GM19438 (cell line): ENCODE measurements at regions not wholly inside any gene's neighbourhood (a gene's known extent, or its start where the extent isn't known, plus 50 kb on each side); places are given as distances from the start of the nearest gene placed in this dataset.

Experiments used
- ATAC-seq: cut with Tn5 transposase; IDR thresholded peaks from one replicate; pipeline ENCODE4 v1.9.1; 2021; ENCODE audit warnings: low read depth; ENCODE audit not compliant: unreplicated experiment

- ATAC-seq, result no peak
Observed at GRCh38 chr10:44183667-44184632, 200.9 kb downstream of the CXCL12 start.

- no peak for ATAC-seq
Observed at GRCh38 chr10:44182909-44183308, 202.0 kb downstream of the CXCL12 start.

GRCh38 chr10:44180321-44181168, 204.4 kb downstream of the CXCL12 start:
- no peak for ATAC-seq

GRCh38 chr10:44178856-44179255, 206.0 kb downstream of the CXCL12 start:
- ATAC-seq, result no peak

GRCh38 chr10:44178281-44178680, 206.6 kb downstream of the CXCL12 start:
- ATAC-seq, result no peak

- ATAC-seq, result no peak
Observed at GRCh38 chr10:44177610-44178009, 207.3 kb downstream of the CXCL12 start.

GRCh38 chr10:44176311-44176710, 208.6 kb downstream of the CXCL12 start:
- no peak for ATAC-seq

GRCh38 chr10:44173608-44173894, 211.3 kb downstream of the CXCL12 start:
- no peak for ATAC-seq

- no peak for ATAC-seq
Observed at GRCh38 chr10:44172883-44173607, 211.9 kb downstream of the CXCL12 start.

- no peak for ATAC-seq
Observed at GRCh38 chr10:44171765-44172164, 213.1 kb downstream of the CXCL12 start.

- no peak for ATAC-seq
Observed at GRCh38 chr10:44168478-44168877, 216.4 kb downstream of the CXCL12 start.

- no peak for ATAC-seq
Observed at GRCh38 chr10:44167752-44168151, 217.1 kb downstream of the CXCL12 start.

GRCh38 chr10:44166441-44166840, 218.5 kb downstream of the CXCL12 start:
- no peak for ATAC-seq

- ATAC-seq, result no peak
Observed at GRCh38 chr10:44164251-44164956, 220.5 kb downstream of the CXCL12 start.

GRCh38 chr10:44161184-44161583, 223.7 kb downstream of the CXCL12 start:
- ATAC-seq, result no peak

- no peak for ATAC-seq
Observed at GRCh38 chr10:44157574-44157973, 227.3 kb downstream of the CXCL12 start.

- ATAC-seq, result no peak
Observed at GRCh38 chr10:44154956-44155355, 229.9 kb downstream of the CXCL12 start.

GRCh38 chr10:44153918-44154670, 230.8 kb downstream of the CXCL12 start:
- ATAC-seq, result no peak

- ATAC-seq, result no peak
Observed at GRCh38 chr10:44143556-44143955, 241.3 kb downstream of the CXCL12 start.
